Body of pancreas (tissue), 4 donors: ENCODE measurements at regions not wholly inside any gene's neighbourhood (a gene's known extent, or its start where the extent isn't known, plus 50 kb on each side); places are given as distances from the start of the nearest gene placed in this dataset.

Experiments used
- CTCF ChIP-seq, 7 experiments: fragments of 450-650 bp in 4 of 7; fragments of 200-600 bp in 3 of 7; sonication (generic) in 3 of 7; IDR thresholded peaks; one replicate each; pipeline ENCODE4 v1.5.1; 2016 to 2019; ENCODE audit warnings: antibody characterized with exemption in 7 of 7
- POLR2A ChIP-seq, 3 donors: fragments of 450-650 bp; IDR thresholded peaks; one replicate each; pipeline ENCODE4 v1.6.1; 2016; ENCODE audit warnings: antibody characterized with exemption in 3 of 3, mild to moderate bottlenecking in 2 of 3

GRCh38 chr10:121681997-121682687, 83.9 kb upstream of the FGFR2 start:
- TF ChIP-seq CTCF (IDR thresholded peaks at IDR 0.05) (no peak), POLR2A (IDR thresholded peaks at IDR 0.05) (no peak)
